Endothelial cell of umbilical vein (primary cell): ENCODE measurements at regions not wholly inside any gene's neighbourhood (a gene's known extent, or its start where the extent isn't known, plus 50 kb on each side); places are given as distances from the start of the nearest gene placed in this dataset.

Source experiments
- BruUV-seq: library from RNA; stranded (reverse); fragments of 400-500 nt; replicated peaks from 2 replicates; lab custom pipeline; 2021; lab: Mats Ljungman, UMichigan
- CTCF ChIA-PET: fragments of 300-600, 350-600 bp; sonication (Branson Sonifier 250); formaldehyde crosslinking; loops from one replicate; lab custom pipeline; 2021; ENCODE audit warnings: antibody characterized with exemption, inconsistent platforms; lab: Charles Lee
- POLR2A ChIA-PET: fragments of 300-600, 350-600 bp; sonication (Branson Sonifier 250); formaldehyde crosslinking; loops from one replicate; lab custom pipeline; 2021; ENCODE audit warnings: antibody characterized with exemption, inconsistent platforms; lab: Charles Lee
- DNase-seq: peaks from one replicate; pipeline ENCODE4 v3.0.0-alpha.2; 2011; ENCODE audit warnings: low read depth, low spot score
- FAIRE-seq: peaks from 2 replicates; lab custom pipeline; 2011; peaks lifted over from hg19 to GRCh38; lab: Jason Lieb, UNC
- H2AFZ ChIP-seq: 2 replicates; pipeline ENCODE4 v1.6.0; 2012; ENCODE audit warnings: low read depth, low read length, control low read depth, inconsistent platforms
- H3K27ac ChIP-seq: 2 replicates; pipeline ENCODE4 v1.5.1; 2011; ENCODE audit warnings: low read depth, mild to moderate bottlenecking, control low read depth, low read length, moderate library complexity; ENCODE audit not compliant: insufficient read depth
- H3K27me3 ChIP-seq, 2 experiments: 2 replicates each; pipeline versions ENCODE4 v1.6.0 to v1.6.1; 2011; ENCODE audit warnings: low read length in 2 of 2, mixed read lengths in 1 of 2; ENCODE audit not compliant: control insufficient read depth in 2 of 2, insufficient read depth in 2 of 2
- H3K36me3 ChIP-seq, 2 experiments: 2 replicates in 1 of 2; 3 replicates in 1 of 2; pipeline ENCODE4 v1.5.1; 2011; ENCODE audit warnings: low read length in 2 of 2, mild to moderate bottlenecking in 1 of 2, moderate library complexity in 1 of 2; ENCODE audit not compliant: control insufficient read depth in 2 of 2, insufficient read depth in 2 of 2; ENCODE audit errors: extremely low read depth in 1 of 2
- H3K4me1 ChIP-seq: 3 replicates; pipeline ENCODE4 v1.5.1; 2011; ENCODE audit warnings: mild to moderate bottlenecking, low read length; ENCODE audit not compliant: control insufficient read depth, insufficient read depth; ENCODE audit errors: extremely low read depth
- H3K4me2 ChIP-seq: 2 replicates; pipeline ENCODE4 v1.6.1; 2011; ENCODE audit warnings: low read length, control low read depth, mixed read lengths; ENCODE audit not compliant: insufficient read depth
- H3K4me3 ChIP-seq, 3 experiments: fragments of 200-600 bp in 1 of 3; sonication (generic), shearing (Covaris generic) in 1 of 3; replicated peaks in 1 of 3; 2 replicates each; pipeline ENCODE4 v1.5.1; 2011 to 2016; ENCODE audit warnings: control low read depth in 3 of 3, low read length in 3 of 3, mild to moderate bottlenecking in 2 of 3, inconsistent platforms in 1 of 3, low read depth in 1 of 3, moderate library complexity in 1 of 3; ENCODE audit not compliant: insufficient read depth in 1 of 3
- H3K79me2 ChIP-seq: 2 replicates; pipeline ENCODE4 v1.6.0; 2012; ENCODE audit warnings: low read length, inconsistent platforms; ENCODE audit not compliant: control insufficient read depth, insufficient read depth
- H3K9ac ChIP-seq: replicated peaks from 2 replicates; pipeline ENCODE3; 2011; ENCODE audit warnings: low read length, control low read depth; ENCODE audit not compliant: insufficient read depth; ENCODE audit errors: extremely low read depth
- H3K9me1 ChIP-seq: replicated peaks from 3 replicates; pipeline ENCODE4 v1.6.0; 2011; ENCODE audit warnings: mild to moderate bottlenecking, low read length; ENCODE audit not compliant: control insufficient read depth, insufficient read depth; ENCODE audit errors: extremely low read depth
- H3K9me3 ChIP-seq: replicated peaks from 2 replicates; pipeline ENCODE4 v1.5.1; 2012; ENCODE audit warnings: low read length, inconsistent platforms; ENCODE audit not compliant: control insufficient read depth, insufficient read depth
- H4K20me1 ChIP-seq: replicated peaks from 2 replicates; pipeline ENCODE3; 2011; ENCODE audit warnings: mild to moderate bottlenecking, low read length; ENCODE audit not compliant: control insufficient read depth, insufficient read depth; ENCODE audit errors: extremely low read depth
- EZH2 ChIP-seq: IDR thresholded peaks from 2 replicates; pipeline ENCODE4 v1.6.1; 2012; ENCODE audit warnings: borderline replicate concordance, low read depth, mild to moderate bottlenecking, moderate library complexity, low read length, inconsistent platforms; ENCODE audit not compliant: severe bottlenecking
- FOS ChIP-seq: IDR thresholded peaks from 2 replicates; pipeline ENCODE4 v1.6.1; 2011; ENCODE audit warnings: mild to moderate bottlenecking, low read length, moderate library complexity, borderline replicate concordance; ENCODE audit not compliant: insufficient read depth
- GATA2 ChIP-seq: IDR thresholded peaks from 2 replicates; pipeline ENCODE4 v1.7.0; 2011; ENCODE audit warnings: low read depth, mild to moderate bottlenecking, moderate library complexity, mixed read lengths, low read length; ENCODE audit not compliant: insufficient read length, insufficient read depth
- JUN ChIP-seq: IDR thresholded peaks from 2 replicates; pipeline ENCODE4 v1.6.1; 2011; ENCODE audit warnings: borderline replicate concordance, low read depth; ENCODE audit not compliant: insufficient read length, insufficient read depth
- MYC ChIP-seq: IDR thresholded peaks from one replicate; pipeline ENCODE4 v1.6.1; 2011; ENCODE audit warnings: mild to moderate bottlenecking, low read depth, low read length
- POLR2A ChIP-seq: IDR thresholded peaks from 2 replicates; pipeline ENCODE4 v1.6.1; 2012; ENCODE audit warnings: low read depth, mild to moderate bottlenecking, control low read depth, low read length
- POLR2AphosphoS5 ChIP-seq: IDR thresholded peaks from 2 replicates; pipeline ENCODE4 v1.6.1; 2012; ENCODE audit warnings: low read depth, mild to moderate bottlenecking, control low read depth, low read length, moderate library complexity; ENCODE audit not compliant: insufficient read depth
- dilution Hi-C: fragments of 300-500 bp; cut with MboI; formaldehyde crosslinking; loops from one replicate; pipeline ENCODE4 v1.15.0; 2019; ENCODE audit warnings: low sequenced_read_pairs; ENCODE audit not compliant: extremely low pct_ligation_motif_present
- intact Hi-C: fragments of 100-400 bp; cut with micrococcal nuclease; formaldehyde crosslinking; loops from one replicate; pipeline ENCODE4 v1.10.0; 2022
- TF ChIP-seq, protein P1 (sequence below), 2 donors: IDR thresholded peaks; 1 replicate in 1 of 2; 2 replicates in 1 of 2; pipeline ENCODE4 v1.5.1; 2011; ENCODE audit warnings: low read length in 2 of 2, mild to moderate bottlenecking in 2 of 2, moderate library complexity in 2 of 2, control low read depth in 1 of 2, inconsistent platforms in 1 of 2, low read depth in 1 of 2; ENCODE audit not compliant: insufficient read depth in 1 of 2; ENCODE audit errors: extremely low read depth in 1 of 2
- TF ChIP-seq, protein P2 (sequence below): IDR thresholded peaks from 2 replicates; pipeline ENCODE4 v1.6.1; 2011; ENCODE audit not compliant: insufficient read depth, insufficient read length

DNA sequence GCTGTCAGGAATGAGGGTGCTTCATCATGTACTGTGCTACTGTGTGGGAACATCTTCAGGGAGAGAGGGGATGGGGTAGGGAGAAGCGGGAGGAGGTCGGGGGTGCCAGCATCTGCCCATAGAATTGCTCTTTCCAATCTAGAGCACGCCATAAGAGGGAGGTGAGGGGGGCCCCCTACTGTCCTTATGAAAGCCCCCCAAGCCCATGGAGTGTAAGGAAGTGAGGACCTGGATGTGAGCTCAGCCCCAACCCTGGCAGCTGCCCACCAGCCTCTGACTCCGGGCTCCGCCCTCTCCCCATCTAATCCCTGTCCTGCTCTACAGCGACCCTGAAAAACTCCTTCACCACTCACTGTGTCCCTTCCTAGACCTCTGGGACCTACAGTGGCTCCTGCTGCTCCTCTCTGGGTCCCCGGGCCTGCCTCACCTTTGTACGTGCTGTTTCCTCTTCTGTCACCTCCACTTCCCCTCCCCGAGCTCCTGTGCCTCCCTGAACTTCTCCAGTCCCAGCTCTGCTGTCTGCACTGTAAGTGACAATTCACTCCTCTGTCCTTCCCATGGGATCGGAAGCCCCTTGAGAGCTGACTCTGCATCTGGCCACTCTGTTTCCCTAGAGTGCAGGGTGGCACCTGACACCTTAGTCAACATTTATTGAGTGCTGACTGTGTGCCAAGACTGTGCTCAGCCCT, 269.4 kb downstream of the PTPRU start:
- dilution Hi-C loops, result no loop called here
- H3K27me3 ChIP-seq, result no peaks in the 10 kb centered on the region
- no TSS peak for BruUV-seq
- DNase-seq, result no peak
- H2AFZ ChIP-seq, result no peak overlapping the region
- no peak overlapping the region for H3K27ac ChIP-seq
- no peaks in the 10 kb centered on the region for H3K4me1 ChIP-seq
- no peaks in the 10 kb centered on the region for H3K9me1 ChIP-seq
- H3K4me3 ChIP-seq, result no peak overlapping the region
- H3K9ac ChIP-seq, result no peak overlapping the region
- no peak for FAIRE-seq
- intact Hi-C loops, result no loop called here
- no peaks in the 10 kb centered on the region for H3K79me2 ChIP-seq
- no peaks in the 10 kb centered on the region for H3K9me3 ChIP-seq
- H3K4me2 ChIP-seq, result no peak overlapping the region
- no peak for TF ChIP-seq JUN
- no peak for TF ChIP-seq GATA2
- TF ChIP-seq, protein P1, sequence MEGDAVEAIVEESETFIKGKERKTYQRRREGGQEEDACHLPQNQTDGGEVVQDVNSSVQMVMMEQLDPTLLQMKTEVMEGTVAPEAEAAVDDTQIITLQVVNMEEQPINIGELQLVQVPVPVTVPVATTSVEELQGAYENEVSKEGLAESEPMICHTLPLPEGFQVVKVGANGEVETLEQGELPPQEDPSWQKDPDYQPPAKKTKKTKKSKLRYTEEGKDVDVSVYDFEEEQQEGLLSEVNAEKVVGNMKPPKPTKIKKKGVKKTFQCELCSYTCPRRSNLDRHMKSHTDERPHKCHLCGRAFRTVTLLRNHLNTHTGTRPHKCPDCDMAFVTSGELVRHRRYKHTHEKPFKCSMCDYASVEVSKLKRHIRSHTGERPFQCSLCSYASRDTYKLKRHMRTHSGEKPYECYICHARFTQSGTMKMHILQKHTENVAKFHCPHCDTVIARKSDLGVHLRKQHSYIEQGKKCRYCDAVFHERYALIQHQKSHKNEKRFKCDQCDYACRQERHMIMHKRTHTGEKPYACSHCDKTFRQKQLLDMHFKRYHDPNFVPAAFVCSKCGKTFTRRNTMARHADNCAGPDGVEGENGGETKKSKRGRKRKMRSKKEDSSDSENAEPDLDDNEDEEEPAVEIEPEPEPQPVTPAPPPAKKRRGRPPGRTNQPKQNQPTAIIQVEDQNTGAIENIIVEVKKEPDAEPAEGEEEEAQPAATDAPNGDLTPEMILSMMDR (IDR thresholded peaks at IDR 0.05; ENCODE audit: extremely low read depth in 1 of 2, insufficient read depth in 1 of 2, low read depth in 1 of 2, low read length in 2 of 2), result no peak
- no peak for TF ChIP-seq FOS
- TF ChIP-seq, protein P2, sequence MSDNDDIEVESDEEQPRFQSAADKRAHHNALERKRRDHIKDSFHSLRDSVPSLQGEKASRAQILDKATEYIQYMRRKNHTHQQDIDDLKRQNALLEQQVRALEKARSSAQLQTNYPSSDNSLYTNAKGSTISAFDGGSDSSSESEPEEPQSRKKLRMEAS, result no peak
- TF ChIP-seq EZH2, result no peak
- no peak for TF ChIP-seq MYC
- no peak for TF ChIP-seq POLR2A
- TF ChIP-seq POLR2AphosphoS5, result no peak
- ChIA-PET POLR2A (no interaction called here), CTCF (no interaction called here)
- no peaks in the 10 kb centered on the region for H4K20me1 ChIP-seq
- no peaks in the 10 kb centered on the region for H3K36me3 ChIP-seq
